ENCODE measurements at regions not wholly inside any gene's neighbourhood (a gene's known extent, or its start where the extent isn't known, plus 50 kb on each side); places are given as distances from the start of the nearest gene placed in this dataset.

DNA sequence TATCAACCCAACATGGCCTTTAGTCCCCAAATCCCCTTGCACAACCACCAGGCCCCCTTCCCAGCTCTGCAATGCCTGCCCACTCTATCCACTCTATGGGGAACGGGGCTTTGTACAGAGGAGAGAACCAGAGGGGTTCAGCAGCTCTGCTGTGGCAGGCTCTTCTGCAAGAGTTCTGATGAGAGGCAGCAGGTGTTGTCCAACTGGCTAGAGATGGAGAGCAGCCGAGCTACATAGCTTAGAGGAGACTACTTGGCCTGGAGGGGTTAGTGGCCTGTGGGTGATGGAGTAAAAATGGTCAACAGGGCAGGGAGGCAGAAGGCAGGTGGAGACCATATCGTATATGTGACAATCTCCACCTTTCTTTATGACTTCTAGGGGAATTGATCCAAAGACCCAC, 103.0 kb downstream of the QPCT start:
- no peak for ATAC-seq

DNA sequence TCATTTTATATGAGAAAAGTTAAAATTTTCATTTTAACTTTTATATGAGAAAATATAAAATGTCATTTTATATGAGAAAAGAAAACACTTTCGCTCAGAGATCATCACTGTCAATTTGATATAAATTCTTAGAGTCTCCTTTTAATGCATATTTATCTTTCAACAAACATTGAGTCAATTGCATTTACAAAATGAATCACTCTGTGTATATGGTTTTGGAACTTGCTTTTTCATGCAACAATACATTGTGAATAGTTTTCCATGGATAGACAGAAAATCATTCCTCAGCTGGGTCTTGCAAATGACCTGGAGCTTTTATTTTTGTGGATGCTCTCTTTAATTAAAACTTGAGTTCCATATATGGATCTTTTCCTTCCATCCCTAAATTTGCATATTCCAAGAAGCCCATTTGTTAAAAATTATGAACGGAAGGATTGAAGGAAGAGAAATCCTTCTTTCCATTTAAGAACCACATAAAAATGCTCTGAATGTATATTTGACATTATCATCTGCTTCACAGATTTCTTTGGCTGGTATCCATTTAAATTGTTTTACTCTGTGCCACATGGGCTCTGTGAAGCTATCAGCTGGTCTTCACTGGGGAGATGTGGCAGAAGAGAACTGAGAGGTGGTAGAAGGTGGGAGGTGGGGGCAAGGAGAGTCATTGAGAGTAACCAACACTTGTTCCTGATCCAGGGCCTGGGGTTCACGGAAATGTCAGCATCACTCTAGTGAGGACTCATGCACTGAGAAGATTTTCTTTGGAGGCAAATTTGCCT, 104.1 kb downstream of the QPCT start:
- Histone ChIP-seq H3K9me3 (no peaks in the 10 kb centered on the region), H3K36me3 (no peaks in the 10 kb centered on the region), H3K27me3 (ENCODE audit: low read depth) (no peaks in the 10 kb centered on the region), H3K27ac (no peak overlapping the region), H3K4me1 (no peaks in the 10 kb centered on the region), H3K4me3 (no peak overlapping the region)
- no peak for ATAC-seq
- no peak for DNase-seq
- intact Hi-C loops (cut with DNase I): no loop called here
- TF ChIP-seq, protein P1, sequence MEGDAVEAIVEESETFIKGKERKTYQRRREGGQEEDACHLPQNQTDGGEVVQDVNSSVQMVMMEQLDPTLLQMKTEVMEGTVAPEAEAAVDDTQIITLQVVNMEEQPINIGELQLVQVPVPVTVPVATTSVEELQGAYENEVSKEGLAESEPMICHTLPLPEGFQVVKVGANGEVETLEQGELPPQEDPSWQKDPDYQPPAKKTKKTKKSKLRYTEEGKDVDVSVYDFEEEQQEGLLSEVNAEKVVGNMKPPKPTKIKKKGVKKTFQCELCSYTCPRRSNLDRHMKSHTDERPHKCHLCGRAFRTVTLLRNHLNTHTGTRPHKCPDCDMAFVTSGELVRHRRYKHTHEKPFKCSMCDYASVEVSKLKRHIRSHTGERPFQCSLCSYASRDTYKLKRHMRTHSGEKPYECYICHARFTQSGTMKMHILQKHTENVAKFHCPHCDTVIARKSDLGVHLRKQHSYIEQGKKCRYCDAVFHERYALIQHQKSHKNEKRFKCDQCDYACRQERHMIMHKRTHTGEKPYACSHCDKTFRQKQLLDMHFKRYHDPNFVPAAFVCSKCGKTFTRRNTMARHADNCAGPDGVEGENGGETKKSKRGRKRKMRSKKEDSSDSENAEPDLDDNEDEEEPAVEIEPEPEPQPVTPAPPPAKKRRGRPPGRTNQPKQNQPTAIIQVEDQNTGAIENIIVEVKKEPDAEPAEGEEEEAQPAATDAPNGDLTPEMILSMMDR (IDR thresholded peaks at IDR 0.05): no peak

More for the DNA sequence above, 103.0 kb downstream of the QPCT start:
- DNase-seq: no peak
- Histone ChIP-seq H3K4me1 (no peaks in the 10 kb centered on the region), H3K36me3 (no peaks in the 10 kb centered on the region), H3K27me3 (ENCODE audit: low read depth) (no peaks in the 10 kb centered on the region), H3K4me3 (no peak overlapping the region), H3K9me3 (no peaks in the 10 kb centered on the region), H3K27ac (no peak overlapping the region)
- intact Hi-C loops (cut with DNase I): no loop called here
- TF ChIP-seq, protein P1 (IDR thresholded peaks at IDR 0.05): no peak

DNA sequence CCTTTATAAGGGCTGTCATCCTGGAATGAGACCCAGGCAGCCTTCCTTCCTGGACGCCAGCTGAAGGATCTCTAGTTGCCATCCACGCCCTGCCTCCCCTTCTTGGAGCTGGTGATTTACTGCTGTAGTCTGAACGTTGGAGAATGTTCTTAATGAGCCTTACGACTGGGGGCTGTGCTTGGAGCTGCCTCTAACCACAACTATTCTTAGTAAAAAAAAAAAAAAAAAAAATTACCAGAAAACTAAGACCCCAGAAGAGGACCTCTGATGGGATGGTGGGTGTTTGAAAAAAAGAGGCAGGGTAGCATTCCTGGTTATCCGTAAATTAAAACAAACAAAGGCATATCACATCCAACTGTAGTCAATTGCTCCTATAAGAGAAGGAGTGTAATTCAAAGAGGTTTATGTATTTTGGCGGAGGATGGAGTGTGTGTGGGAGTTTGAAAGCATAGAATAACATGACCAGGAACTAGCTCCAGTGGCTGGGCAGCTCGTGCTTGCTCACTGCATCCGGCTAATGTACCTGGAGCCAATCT, 105.4 kb downstream of the QPCT start:
- DNase-seq (no peak), ATAC-seq (no peak)
- H3K4me3 ChIP-seq: no peak overlapping the region
- TF ChIP-seq, protein P1 (IDR thresholded peaks at IDR 0.05): no peak
- intact Hi-C loops (cut with DNase I): no loop called here
- H3K27me3 ChIP-seq (ENCODE audit: low read depth): no peaks in the 10 kb centered on the region
- no peaks in the 10 kb centered on the region for H3K36me3 ChIP-seq
- no peak overlapping the region for H3K27ac ChIP-seq
- no peaks in the 10 kb centered on the region for H3K9me3 ChIP-seq
- H3K4me1 ChIP-seq: peaks cover 3% of the 10 kb centered on the region

DNA sequence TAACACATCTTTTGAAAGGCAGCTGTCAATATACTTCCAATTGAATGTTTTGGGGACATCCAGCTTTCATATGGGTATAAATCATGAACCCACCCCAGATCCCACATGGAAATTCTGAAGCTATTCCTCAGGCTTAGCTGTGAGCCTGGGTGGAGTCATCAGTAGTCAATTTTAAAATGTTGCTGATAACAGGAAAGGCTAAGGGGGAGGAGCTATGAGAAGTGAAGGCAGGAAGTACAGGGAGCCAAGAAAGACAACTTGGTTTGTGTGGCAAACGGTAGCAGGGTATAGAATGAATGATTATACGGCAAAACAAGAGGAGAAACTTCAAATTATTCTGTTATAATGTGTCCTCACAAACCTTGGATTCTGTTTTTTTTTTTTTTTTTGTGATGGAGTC, 108.6 kb downstream of the QPCT start:
- Histone ChIP-seq H3K4me1 (peaks cover 15% of the 10 kb centered on the region), H3K36me3 (no peaks in the 10 kb centered on the region), H3K27me3 (ENCODE audit: low read depth) (no peaks in the 10 kb centered on the region), H3K27ac (no peak overlapping the region), H3K4me3 (no peak overlapping the region), H3K9me3 (no peaks in the 10 kb centered on the region)
- ATAC-seq (no peak), DNase-seq (no peak)
- TF ChIP-seq, protein P1 (IDR thresholded peaks at IDR 0.05): no peak
- intact Hi-C loops (cut with DNase I): no loop called here

DNA sequence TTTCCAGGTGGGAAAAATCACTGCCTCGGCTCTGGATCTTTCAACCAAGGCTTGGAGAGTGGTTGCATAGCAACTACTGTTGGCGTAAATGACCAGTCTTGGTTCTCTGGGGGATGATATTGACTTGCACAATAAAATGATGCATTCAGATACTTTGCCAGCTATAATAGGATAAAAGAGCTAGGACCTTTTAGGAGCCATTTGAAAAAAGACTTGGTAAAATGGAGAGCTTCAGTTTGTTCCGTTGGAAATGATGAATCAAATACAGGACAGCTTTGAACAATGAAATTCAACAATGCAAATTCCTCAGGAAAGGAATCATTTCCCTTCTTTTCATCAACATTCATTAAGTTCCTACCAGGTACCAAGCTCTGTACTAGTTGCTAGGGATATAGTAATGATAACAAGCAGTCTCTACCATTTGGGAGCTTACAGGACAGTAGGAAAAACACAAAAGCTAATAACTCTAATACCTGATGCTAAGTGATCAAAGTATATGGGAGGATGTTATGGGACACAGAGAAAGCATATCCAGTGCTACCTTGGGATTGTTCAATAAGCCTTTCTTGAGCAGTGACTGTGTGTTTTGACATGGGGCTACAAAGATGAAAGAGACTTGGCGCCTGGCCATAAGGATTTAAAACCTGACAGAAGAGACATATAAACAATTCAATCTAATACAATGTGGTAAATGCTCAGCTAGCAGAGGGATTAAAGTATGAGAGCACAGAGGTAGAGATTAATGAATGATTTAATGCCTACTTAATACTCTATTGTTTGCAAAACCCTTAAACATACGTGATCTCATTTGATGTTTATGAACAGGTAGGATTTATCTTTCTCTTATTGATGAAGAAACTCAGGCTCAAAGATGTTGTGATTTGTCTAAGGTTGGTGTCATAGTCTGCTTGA, 110.7 kb downstream of the QPCT start:
- H3K4me3 ChIP-seq: no peak overlapping the region
- no peaks in the 10 kb centered on the region for H3K9me3 ChIP-seq
- no peak for DNase-seq
- H3K36me3 ChIP-seq: no peaks in the 10 kb centered on the region
- H3K27ac ChIP-seq: peak overlapping the region; percentile 12
- no peak for ATAC-seq
- H3K4me1 ChIP-seq: peaks cover 24% of the 10 kb centered on the region
- TF ChIP-seq, protein P1 (IDR thresholded peaks at IDR 0.05): no peak
- no peaks in the 10 kb centered on the region for H3K27me3 ChIP-seq (ENCODE audit: low read depth)
- intact Hi-C loops (cut with DNase I): no loop called here

Data from lower lobe of right lung (tissue), 2 donors.